Upper lobe of left lung (tissue), 4 donors: ENCODE measurements at regions not wholly inside any gene's neighbourhood (a gene's known extent, or its start where the extent isn't known, plus 50 kb on each side); places are given as distances from the start of the nearest gene placed in this dataset.

ENCODE experiments used
- CTCF ChIP-seq, 6 experiments: fragments of 450-650 bp in 4 of 6; fragments of 200-600 bp in 2 of 6; sonication (generic) in 2 of 6; IDR thresholded peaks; one replicate each; pipeline ENCODE4 v1.5.1; 2016 to 2019; ENCODE audit warnings: antibody characterized with exemption in 6 of 6
- POLR2A ChIP-seq, 4 donors: fragments of 450-650 bp; IDR thresholded peaks; one replicate each; pipeline ENCODE4 v1.5.1; 2016 to 2017; ENCODE audit warnings: antibody characterized with exemption in 4 of 4, mild to moderate bottlenecking in 2 of 4
- POLR2AphosphoS5 ChIP-seq, 2 donors: sonication (generic); formaldehyde crosslinking; IDR thresholded peaks; one replicate each; pipeline ENCODE4 v1.5.1; 2017; ENCODE audit warnings: antibody characterized with exemption in 2 of 2

DNA sequence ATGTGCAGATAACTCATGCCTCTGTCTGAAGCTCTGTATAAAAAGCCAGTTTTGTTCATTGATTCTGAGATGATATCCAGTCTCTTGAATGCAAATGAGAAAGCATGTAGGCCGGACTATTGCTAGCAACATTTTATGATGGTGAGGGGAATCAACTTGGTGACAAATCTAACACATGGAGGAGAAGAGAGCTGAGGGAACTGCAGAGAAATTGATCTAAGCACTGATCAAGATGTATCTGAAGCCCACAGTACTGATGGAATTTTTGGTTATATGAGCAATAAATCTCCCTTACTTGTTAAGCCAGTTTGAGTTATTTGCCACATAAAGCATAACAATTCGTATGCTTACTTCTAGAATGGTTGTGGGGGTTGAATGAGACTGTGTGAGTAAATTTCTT, 295.6 kb upstream of the DDHD1 start:
- TF ChIP-seq CTCF (IDR thresholded peaks at IDR 0.05) (no peak), POLR2A (IDR thresholded peaks at IDR 0.05) (no peak), POLR2AphosphoS5 (IDR thresholded peaks at IDR 0.05) (no peak)
